Keratinocyte (primary cell): ENCODE measurements at regions not wholly inside any gene's neighbourhood (a gene's known extent, or its start where the extent isn't known, plus 50 kb on each side); places are given as distances from the start of the nearest gene placed in this dataset.

ENCODE experiments used
- DNase-seq: peaks from one replicate; pipeline ENCODE4 v3.0.0-alpha.2; 2011; ENCODE audit warnings: low read depth, missing footprints, low spot score
- FAIRE-seq: peaks from 2 replicates; lab custom pipeline; 2011; peaks lifted over from hg19 to GRCh38; lab: Jason Lieb, UNC
- H2AFZ ChIP-seq: 2 replicates; pipeline ENCODE4 v1.6.0; 2012; ENCODE audit warnings: low read length, control low read depth, inconsistent platforms; ENCODE audit not compliant: control insufficient read depth
- H3K27ac ChIP-seq: 2 replicates; pipeline ENCODE4 v1.5.1; 2011; ENCODE audit warnings: low read length; ENCODE audit not compliant: control insufficient read depth, insufficient read depth
- H3K27me3 ChIP-seq: 3 replicates; pipeline ENCODE4 v1.6.0; 2011; ENCODE audit warnings: low read length; ENCODE audit not compliant: control insufficient read depth, insufficient read depth; ENCODE audit errors: extremely low read depth
- H3K36me3 ChIP-seq, 2 experiments: 2 replicates in 1 of 2; 3 replicates in 1 of 2; pipeline ENCODE4 v1.5.1; 2011; ENCODE audit warnings: low read length in 2 of 2, mild to moderate bottlenecking in 1 of 2; ENCODE audit not compliant: control insufficient read depth in 2 of 2, insufficient read depth in 2 of 2; ENCODE audit errors: extremely low read depth in 1 of 2
- H3K4me1 ChIP-seq: 3 replicates; pipeline ENCODE4 v1.5.1; 2011; ENCODE audit warnings: low read length; ENCODE audit not compliant: control insufficient read depth, insufficient read depth; ENCODE audit errors: extremely low read depth
- H3K4me2 ChIP-seq: 3 replicates; pipeline ENCODE4 v1.6.0; 2011; ENCODE audit warnings: low read depth, low read length; ENCODE audit not compliant: control insufficient read depth, insufficient read depth; ENCODE audit errors: extremely low read depth
- H3K4me3 ChIP-seq, 3 experiments: fragments of 200-600 bp in 1 of 3; sonication (generic) in 1 of 3; 2 replicates in 2 of 3; 3 replicates in 1 of 3; pipeline ENCODE4 v1.5.1; 2011 to 2016; ENCODE audit warnings: low read length in 3 of 3, mild to moderate bottlenecking in 3 of 3, control low read depth in 2 of 3, inconsistent platforms in 1 of 3, low read depth in 1 of 3, mixed read lengths in 1 of 3, mixed run types in 1 of 3, moderate library complexity in 1 of 3; ENCODE audit not compliant: control insufficient read depth in 2 of 3, insufficient read depth in 2 of 3; ENCODE audit errors: extremely low read depth in 1 of 3
- H3K79me2 ChIP-seq: 2 replicates; pipeline ENCODE4 v1.6.0; 2012; ENCODE audit warnings: low read length; ENCODE audit not compliant: control insufficient read depth, insufficient read depth
- H3K9ac ChIP-seq: 3 replicates; pipeline ENCODE4 v1.6.0; 2011; ENCODE audit warnings: low read length; ENCODE audit not compliant: control insufficient read depth, insufficient read depth; ENCODE audit errors: extremely low read depth
- H3K9me1 ChIP-seq: 3 replicates; pipeline ENCODE4 v1.6.0; 2011; ENCODE audit warnings: low read length; ENCODE audit not compliant: control insufficient read depth, insufficient read depth; ENCODE audit errors: extremely low read depth
- H3K9me3 ChIP-seq: 2 replicates; pipeline ENCODE4 v1.5.1; 2012; ENCODE audit warnings: low read depth, low read length; ENCODE audit not compliant: control insufficient read depth
- H4K20me1 ChIP-seq: 3 replicates; pipeline ENCODE4 v1.6.0; 2011; ENCODE audit warnings: low read length; ENCODE audit not compliant: control insufficient read depth, insufficient read depth; ENCODE audit errors: extremely low read depth
- CTCF ChIP-seq, 3 experiments: IDR thresholded peaks in 1 of 3; conservative IDR thresholded peaks in 1 of 3; optimal IDR thresholded peaks in 1 of 3; 2 replicates in 2 of 3; 3 replicates in 1 of 3; pipeline versions ENCODE3 to v1.5.1; 2011; ENCODE audit warnings: low read length in 3 of 3, mild to moderate bottlenecking in 3 of 3, moderate library complexity in 2 of 3, control low read depth in 1 of 3, inconsistent platforms in 1 of 3; ENCODE audit not compliant: insufficient read depth in 2 of 3; ENCODE audit errors: extremely low read depth in 1 of 3
- EZH2 ChIP-seq: IDR thresholded peaks from one replicate; pipeline ENCODE4 v1.6.1; 2012; ENCODE audit warnings: inconsistent platforms, mild to moderate bottlenecking, low read length, moderate library complexity
- dilution Hi-C: fragments of 300-500 bp; cut with MboI; formaldehyde crosslinking; loops from one replicate; pipeline ENCODE4 v1.7.0; 2020; ENCODE audit warnings: low sequenced_read_pairs; ENCODE audit not compliant: extremely low pct_ligation_motif_present

GRCh38 chr3:178415384-178415783 lies 120.9 kb upstream of the KCNMB2 start:
- Histone ChIP-seq H3K27me3 (no peaks in the 10 kb centered on the region), H2AFZ (no peak overlapping the region), H4K20me1 (no peaks in the 10 kb centered on the region), H3K4me3 (no peak overlapping the region), H3K4me2 (no peak overlapping the region), H3K9me1 (no peaks in the 10 kb centered on the region), H3K9ac (no peak overlapping the region), H3K36me3 (no peaks in the 10 kb centered on the region), H3K4me1 (no peaks in the 10 kb centered on the region), H3K27ac (no peak overlapping the region), H3K79me2 (no peaks in the 10 kb centered on the region), H3K9me3 (no peaks in the 10 kb centered on the region)
- TF ChIP-seq CTCF (optimal IDR thresholded peaks at IDR 0.05 in 1 of 3, IDR thresholded peaks at IDR 0.05 in 1 of 3, conservative IDR thresholded peaks at IDR 0.05 in 1 of 3; ENCODE audit: extremely low read depth in 1 of 3, insufficient read depth in 2 of 3, low read length in 3 of 3) (no peak), EZH2 (no peak)
- FAIRE-seq (no peak), DNase-seq (no peak)
- dilution Hi-C loops, result no loop called here

DNA sequence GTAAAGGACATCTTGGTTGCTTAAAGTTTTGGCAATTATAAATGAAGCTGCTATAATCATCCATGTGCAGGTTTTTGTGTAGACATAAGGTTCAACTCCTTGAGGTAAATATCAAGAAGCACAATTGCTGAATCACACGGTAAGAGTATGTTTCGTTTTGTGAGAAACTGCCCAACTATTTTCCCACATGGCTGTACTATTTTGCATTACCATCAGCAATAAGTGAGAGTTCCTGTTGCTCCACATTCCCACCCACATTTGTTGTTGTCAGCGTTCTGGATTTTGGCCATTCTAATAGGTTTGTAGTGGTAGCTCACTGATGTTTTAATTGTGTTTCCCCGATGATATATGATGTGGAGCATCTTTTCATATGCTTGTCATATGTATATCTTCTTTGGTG lies 118.5 kb upstream of the KCNMB2 start:
- dilution Hi-C loops, result no loop called here
- no peak for FAIRE-seq
- H3K4me3 ChIP-seq, result no peak overlapping the region
- no peak overlapping the region for H3K4me2 ChIP-seq
- TF ChIP-seq EZH2, result no peak
- TF ChIP-seq CTCF (optimal IDR thresholded peaks at IDR 0.05 in 1 of 3, IDR thresholded peaks at IDR 0.05 in 1 of 3, conservative IDR thresholded peaks at IDR 0.05 in 1 of 3; ENCODE audit: extremely low read depth in 1 of 3, insufficient read depth in 2 of 3, low read length in 3 of 3), result no peak
- H3K9ac ChIP-seq, result no peak overlapping the region
- no peaks in the 10 kb centered on the region for H3K79me2 ChIP-seq
- no peak overlapping the region for H3K27ac ChIP-seq
- no peaks in the 10 kb centered on the region for H3K9me1 ChIP-seq
- H2AFZ ChIP-seq, result no peak overlapping the region
- H3K27me3 ChIP-seq, result no peaks in the 10 kb centered on the region
- no peaks in the 10 kb centered on the region for H3K4me1 ChIP-seq
- H3K9me3 ChIP-seq, result no peaks in the 10 kb centered on the region
- no peaks in the 10 kb centered on the region for H3K36me3 ChIP-seq
- no peaks in the 10 kb centered on the region for H4K20me1 ChIP-seq
- DNase-seq, result no peak
